A673 (cell line): ENCODE measurements at regions not wholly inside any gene's neighbourhood (a gene's known extent, or its start where the extent isn't known, plus 50 kb on each side); places are given as distances from the start of the nearest gene placed in this dataset.

Experiments
- BruUV-seq: library from RNA; stranded (reverse); fragments of 400-500 nt; replicated peaks from 2 replicates; lab custom pipeline; 2021; lab: Mats Ljungman, UMichigan
- CTCF ChIA-PET: fragments of 300-600 bp; sonication (Branson Sonifier 250); formaldehyde crosslinking; loops from one replicate; lab custom pipeline; 2022; ENCODE audit warnings: antibody characterized with exemption; lab: Charles Lee
- POLR2A ChIA-PET: fragments of 300-600 bp; sonication (Branson Sonifier 250); formaldehyde crosslinking; loops from one replicate; lab custom pipeline; 2022; ENCODE audit warnings: antibody characterized with exemption; ENCODE audit not compliant: low non-redundant PET; lab: Charles Lee
- DNase-seq: peaks from one replicate; pipeline ENCODE4 v3.0.0-alpha.2; 2015; ENCODE audit warnings: low spot score
- H3K27ac ChIP-seq: fragments of 200-600 bp; sonication (generic); 2 replicates; pipeline ENCODE4 v1.5.1; 2016; ENCODE audit warnings: mixed run types, low read depth, mild to moderate bottlenecking, mixed read lengths, antibody characterized with exemption, low read length; ENCODE audit not compliant: poor library complexity, severe bottlenecking
- H3K27me3 ChIP-seq: fragments of 200-600 bp; sonication (generic); replicated peaks from 2 replicates; pipeline ENCODE4 v1.6.1; 2017; ENCODE audit warnings: mixed run types, low read depth, mild to moderate bottlenecking, mixed read lengths, antibody characterized with exemption, low read length; ENCODE audit not compliant: insufficient read depth, poor library complexity
- H3K36me3 ChIP-seq: fragments of 200-600 bp; sonication (generic); 2 replicates; pipeline ENCODE4 v1.6.1; 2016; ENCODE audit warnings: mixed run types, mild to moderate bottlenecking, mixed read lengths, antibody characterized with exemption, low read length; ENCODE audit not compliant: insufficient read depth, poor library complexity, severe bottlenecking
- H3K4me1 ChIP-seq: fragments of 200-600 bp; sonication (generic); 2 replicates; pipeline ENCODE4 v1.6.1; 2017; ENCODE audit warnings: mixed run types, mild to moderate bottlenecking, mixed read lengths, antibody characterized with exemption, low read length; ENCODE audit not compliant: insufficient read depth, poor library complexity, severe bottlenecking
- H3K4me3 ChIP-seq: fragments of 200-600 bp; sonication (generic); 2 replicates; pipeline ENCODE4 v1.5.1; 2016; ENCODE audit warnings: low read depth, mixed run types, mild to moderate bottlenecking, mixed read lengths, low read length; ENCODE audit not compliant: poor library complexity, severe bottlenecking
- H3K9me3 ChIP-seq: fragments of 200-600 bp; sonication (generic); 2 replicates; pipeline ENCODE4 v1.6.1; 2016; ENCODE audit warnings: mixed run types, low read depth, mild to moderate bottlenecking, mixed read lengths, antibody characterized with exemption, low read length; ENCODE audit not compliant: poor library complexity, severe bottlenecking
- EZH2 ChIP-seq: fragments of 200-600 bp; sonication (generic); IDR thresholded peaks from 2 replicates; pipeline ENCODE4 v1.6.1; 2017; ENCODE audit warnings: borderline replicate concordance, low read depth, mild to moderate bottlenecking, mixed read lengths, antibody characterized with exemption, low read length; ENCODE audit not compliant: poor library complexity, severe bottlenecking
- intact Hi-C: fragments of 100-400 bp; cut with micrococcal nuclease; formaldehyde crosslinking; loops from one replicate; pipeline ENCODE4 v1.10.0; 2022; ENCODE audit not compliant: unreplicated experiment
- TF ChIP-seq, protein P1 (sequence below): fragments of 300-800, 200-600 bp; sonication (generic); conservative IDR thresholded peaks from 2 replicates; pipeline ENCODE4 v1.5.1; 2017; ENCODE audit warnings: low read depth, mild to moderate bottlenecking, antibody characterized with exemption, low read length, moderate library complexity, mixed read lengths

DNA sequence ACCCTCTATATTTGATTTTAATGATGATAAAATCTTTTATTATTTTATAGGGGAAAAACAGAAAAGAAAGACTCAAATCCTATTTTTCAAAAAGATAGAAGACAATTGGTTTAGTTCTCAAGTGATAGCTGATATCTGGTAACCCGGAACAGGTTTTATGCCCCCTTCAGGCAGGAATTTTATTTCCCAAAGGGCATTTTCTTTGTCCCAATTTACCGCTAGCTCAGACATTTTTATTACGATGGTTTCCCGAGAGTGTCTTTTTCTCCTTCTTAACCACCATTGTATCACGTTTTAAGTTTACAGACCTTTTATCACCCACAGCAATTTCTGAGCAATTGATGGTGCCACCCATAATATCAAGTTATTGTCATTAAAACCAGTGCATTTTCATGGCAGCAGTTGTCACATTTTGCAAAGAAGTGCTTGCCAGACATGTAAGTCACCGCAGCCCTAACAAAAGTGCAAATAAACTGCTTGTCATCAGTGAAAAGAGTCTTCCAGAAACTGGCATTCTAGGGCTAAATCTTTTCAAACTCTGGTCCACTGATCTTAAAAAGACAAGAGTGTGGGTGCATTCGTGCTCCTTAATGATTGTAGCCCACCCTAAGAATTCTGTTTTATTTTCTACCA lies 204.8 kb upstream of the VCX start:
- no peak for TF ChIP-seq EZH2
- TF ChIP-seq, protein P1, sequence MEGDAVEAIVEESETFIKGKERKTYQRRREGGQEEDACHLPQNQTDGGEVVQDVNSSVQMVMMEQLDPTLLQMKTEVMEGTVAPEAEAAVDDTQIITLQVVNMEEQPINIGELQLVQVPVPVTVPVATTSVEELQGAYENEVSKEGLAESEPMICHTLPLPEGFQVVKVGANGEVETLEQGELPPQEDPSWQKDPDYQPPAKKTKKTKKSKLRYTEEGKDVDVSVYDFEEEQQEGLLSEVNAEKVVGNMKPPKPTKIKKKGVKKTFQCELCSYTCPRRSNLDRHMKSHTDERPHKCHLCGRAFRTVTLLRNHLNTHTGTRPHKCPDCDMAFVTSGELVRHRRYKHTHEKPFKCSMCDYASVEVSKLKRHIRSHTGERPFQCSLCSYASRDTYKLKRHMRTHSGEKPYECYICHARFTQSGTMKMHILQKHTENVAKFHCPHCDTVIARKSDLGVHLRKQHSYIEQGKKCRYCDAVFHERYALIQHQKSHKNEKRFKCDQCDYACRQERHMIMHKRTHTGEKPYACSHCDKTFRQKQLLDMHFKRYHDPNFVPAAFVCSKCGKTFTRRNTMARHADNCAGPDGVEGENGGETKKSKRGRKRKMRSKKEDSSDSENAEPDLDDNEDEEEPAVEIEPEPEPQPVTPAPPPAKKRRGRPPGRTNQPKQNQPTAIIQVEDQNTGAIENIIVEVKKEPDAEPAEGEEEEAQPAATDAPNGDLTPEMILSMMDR = no peak
- no TSS peak for BruUV-seq
- H3K9me3 ChIP-seq = no peaks in the 10 kb centered on the region
- ChIA-PET POLR2A (no interaction called here), CTCF (no interaction called here)
- no peaks in the 10 kb centered on the region for H3K36me3 ChIP-seq
- no peak overlapping the region for H3K27ac ChIP-seq
- no peak overlapping the region for H3K4me3 ChIP-seq
- no peaks in the 10 kb centered on the region for H3K27me3 ChIP-seq
- intact Hi-C loops = no loop called here
- H3K4me1 ChIP-seq = no peaks in the 10 kb centered on the region
- no peak for DNase-seq

DNA sequence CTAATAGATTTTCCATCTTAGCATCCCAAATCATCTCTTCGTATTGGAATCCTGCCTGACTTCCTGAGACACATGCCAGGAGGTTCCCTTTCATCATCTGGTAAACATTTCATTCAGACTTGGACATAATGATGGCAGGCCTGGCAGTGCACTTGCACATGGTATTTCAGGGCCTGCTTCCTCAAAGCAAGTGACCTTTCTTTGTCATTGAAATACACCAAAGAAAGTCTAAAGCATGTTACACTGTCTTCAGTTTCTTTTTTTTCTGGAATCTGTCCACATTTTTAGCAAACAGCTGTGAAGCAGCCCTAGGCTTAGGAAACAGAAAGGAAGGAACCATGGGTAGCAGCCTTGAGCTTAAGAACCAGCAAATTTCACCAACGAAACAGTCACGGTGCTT lies 205.9 kb upstream of the VCX start:
- POLR2A ChIA-PET = no interaction called here
- TF ChIP-seq, protein P1 = no peak
- TF ChIP-seq EZH2 = no peak
- CTCF ChIA-PET = no interaction called here

GRCh38 chrX:7635604-7636003 lies 207.4 kb upstream of the VCX start:
- POLR2A ChIA-PET = no interaction called here
- intact Hi-C loops = no loop called here
- H3K36me3 ChIP-seq = no peaks in the 10 kb centered on the region
- H3K4me1 ChIP-seq = no peaks in the 10 kb centered on the region
- no peaks in the 10 kb centered on the region for H3K9me3 ChIP-seq
- TF ChIP-seq, protein P1 = no peak
- no peak for TF ChIP-seq EZH2
- H3K4me3 ChIP-seq = no peak overlapping the region
- DNase-seq = peak; percentile 5
- no TSS peak for BruUV-seq
- CTCF ChIA-PET = no interaction called here
- no peaks in the 10 kb centered on the region for H3K27me3 ChIP-seq
- H3K27ac ChIP-seq = no peak overlapping the region

More for the DNA sequence above, 205.9 kb upstream of the VCX start:
- Histone ChIP-seq H3K36me3 (no peaks in the 10 kb centered on the region), H3K27ac (no peak overlapping the region), H3K27me3 (no peaks in the 10 kb centered on the region), H3K4me3 (no peak overlapping the region), H3K4me1 (no peaks in the 10 kb centered on the region), H3K9me3 (no peaks in the 10 kb centered on the region)
- no peak for DNase-seq
- BruUV-seq = no TSS peak
- intact Hi-C loops = no loop called here
